ENCODE measurements at regions not wholly inside any gene's neighbourhood (a gene's known extent, or its start where the extent isn't known, plus 50 kb on each side); places are given as distances from the start of the nearest gene placed in this dataset.

GRCh38 chr10:35768011-35768410 lies 125.9 kb upstream of the FZD8 start:
- Histone ChIP-seq H3K4me2 (ENCODE audit: low read depth, low read length, poor library complexity, severe bottlenecking) (no peak overlapping the region), H2AFZ (ENCODE audit: low read length) (no peak overlapping the region), H3F3A (ENCODE audit: low read depth) (no peaks in the 10 kb centered on the region), H3K27me3 (ENCODE audit: insufficient read depth, low read length, poor library complexity, severe bottlenecking) (no peaks in the 10 kb centered on the region), H3K79me2 (ENCODE audit: insufficient read depth, low read length) (no peaks in the 10 kb centered on the region), H3K4me3 (ENCODE audit: low read length, poor library complexity, severe bottlenecking) (no peak overlapping the region), H3K4me1 (ENCODE audit: insufficient read depth, low read length, poor library complexity, severe bottlenecking) (no peaks in the 10 kb centered on the region), H3K9me3 (ENCODE audit: insufficient read depth, low read depth, low read length) (no peaks in the 10 kb centered on the region), H3K9ac (ENCODE audit: low read depth, low read length, poor library complexity, severe bottlenecking) (no peak overlapping the region), H3K9me2 (replicated peaks; ENCODE audit: low read depth, low read length) (no peaks in the 10 kb centered on the region), H3K36me3 (ENCODE audit: insufficient read depth, low read length) (no peaks in the 10 kb centered on the region), H4K20me1 (ENCODE audit: insufficient read depth, low read length, poor library complexity, severe bottlenecking) (no peaks in the 10 kb centered on the region)
- TF ChIP-seq CTCF (conservative IDR thresholded peaks at IDR 0.05; ENCODE audit: low read length) (no peak), EZH2phosphoT487 (IDR thresholded peaks at IDR 0.05; ENCODE audit: borderline replicate concordance) (no peak)

- H3K79me2 ChIP-seq (ENCODE audit: insufficient read depth, low read length) = no peaks in the 10 kb centered on the region
- no peaks in the 10 kb centered on the region for H3K9me2 ChIP-seq (replicated peaks; ENCODE audit: low read depth, low read length)
- TF ChIP-seq CTCF (conservative IDR thresholded peaks at IDR 0.05; ENCODE audit: low read length) = no peak
- TF ChIP-seq EZH2phosphoT487 (IDR thresholded peaks at IDR 0.05; ENCODE audit: borderline replicate concordance) = no peak
- H3K4me3 ChIP-seq (ENCODE audit: low read length, poor library complexity, severe bottlenecking) = no peak overlapping the region
- no peaks in the 10 kb centered on the region for H3K27me3 ChIP-seq (ENCODE audit: insufficient read depth, low read length, poor library complexity, severe bottlenecking)
- H3F3A ChIP-seq (ENCODE audit: low read depth) = no peaks in the 10 kb centered on the region
- no peak overlapping the region for H3K4me2 ChIP-seq (ENCODE audit: low read depth, low read length, poor library complexity, severe bottlenecking)
- H3K36me3 ChIP-seq (ENCODE audit: insufficient read depth, low read length) = no peaks in the 10 kb centered on the region
- no peaks in the 10 kb centered on the region for H3K4me1 ChIP-seq (ENCODE audit: insufficient read depth, low read length, poor library complexity, severe bottlenecking)
- no peak overlapping the region for H3K9ac ChIP-seq (ENCODE audit: low read depth, low read length, poor library complexity, severe bottlenecking)
- H4K20me1 ChIP-seq (ENCODE audit: insufficient read depth, low read length, poor library complexity, severe bottlenecking) = no peaks in the 10 kb centered on the region
- H2AFZ ChIP-seq (ENCODE audit: low read length) = no peak overlapping the region
- H3K9me3 ChIP-seq (ENCODE audit: insufficient read depth, low read depth, low read length) = no peaks in the 10 kb centered on the region; the same call in 1 of the 2 replicates
Measured at GRCh38 chr10:35765996-35766395, 123.9 kb upstream of the FZD8 start.

- no peaks in the 10 kb centered on the region for H3F3A ChIP-seq (ENCODE audit: low read depth)
- no peaks in the 10 kb centered on the region for H3K79me2 ChIP-seq (ENCODE audit: insufficient read depth, low read length)
- no peak overlapping the region for H3K9ac ChIP-seq (ENCODE audit: low read depth, low read length, poor library complexity, severe bottlenecking)
- no peak overlapping the region for H3K4me2 ChIP-seq (ENCODE audit: low read depth, low read length, poor library complexity, severe bottlenecking)
- H2AFZ ChIP-seq (ENCODE audit: low read length) = no peak overlapping the region
- no peaks in the 10 kb centered on the region for H3K36me3 ChIP-seq (ENCODE audit: insufficient read depth, low read length)
- no peaks in the 10 kb centered on the region; the same call in 1 of the 2 replicates for H3K9me3 ChIP-seq (ENCODE audit: insufficient read depth, low read depth, low read length)
- H3K27me3 ChIP-seq (ENCODE audit: insufficient read depth, low read length, poor library complexity, severe bottlenecking) = no peaks in the 10 kb centered on the region
- H3K4me1 ChIP-seq (ENCODE audit: insufficient read depth, low read length, poor library complexity, severe bottlenecking) = no peaks in the 10 kb centered on the region
- no peaks in the 10 kb centered on the region for H3K9me2 ChIP-seq (replicated peaks; ENCODE audit: low read depth, low read length)
- H4K20me1 ChIP-seq (ENCODE audit: insufficient read depth, low read length, poor library complexity, severe bottlenecking) = no peaks in the 10 kb centered on the region
- no peak overlapping the region for H3K4me3 ChIP-seq (ENCODE audit: low read length, poor library complexity, severe bottlenecking)
- TF ChIP-seq EZH2phosphoT487 (IDR thresholded peaks at IDR 0.05; ENCODE audit: borderline replicate concordance) (no peak), CTCF (conservative IDR thresholded peaks at IDR 0.05; ENCODE audit: low read length) (no peak)
Measured at GRCh38 chr10:35765066-35765527, 123.0 kb upstream of the FZD8 start.

Data from Loucy (cell line).